SK-N-MC (cell line): ENCODE measurements at regions not wholly inside any gene's neighbourhood (a gene's known extent, or its start where the extent isn't known, plus 50 kb on each side); places are given as distances from the start of the nearest gene placed in this dataset.

ENCODE experiments used
- DNase-seq: peaks from one replicate; pipeline ENCODE4 v3.0.0-alpha.2; 2011; ENCODE audit warnings: low read depth, low spot score
- H3K27ac ChIP-seq: fragments of 200-600 bp; sonication (generic); 2 replicates; pipeline ENCODE4 v1.5.1; 2016; ENCODE audit warnings: mixed run types
- H3K36me3 ChIP-seq: fragments of 200-600 bp; sonication (generic); 2 replicates; pipeline ENCODE4 v1.6.1; 2017; ENCODE audit warnings: antibody characterized with exemption, low read length, mixed read lengths; ENCODE audit not compliant: insufficient read depth
- H3K4me3 ChIP-seq: fragments of 200-600 bp; sonication (generic); 2 replicates; pipeline ENCODE4 v1.5.1; 2016
- H3K9ac ChIP-seq: fragments of 200-600 bp; sonication (generic); 2 replicates; pipeline ENCODE4 v1.8.0; 2017; ENCODE audit warnings: mixed run types, mixed read lengths; ENCODE audit not compliant: insufficient read length
- H3K9me3 ChIP-seq: fragments of 200-600 bp; sonication (generic); 2 replicates; pipeline ENCODE4 v1.6.1; 2017; ENCODE audit warnings: low read depth, mild to moderate bottlenecking, antibody characterized with exemption, low read length, moderate library complexity, mixed read lengths
- EZH2 ChIP-seq: fragments of 200-600 bp; sonication (generic); IDR thresholded peaks from one replicate; pipeline ENCODE4 v1.6.1; 2017; ENCODE audit warnings: antibody characterized with exemption
- FOXP2 ChIP-seq: optimal IDR thresholded peaks from 2 replicates; pipeline ENCODE3; 2011; ENCODE audit warnings: mild to moderate bottlenecking, moderate library complexity; ENCODE audit not compliant: insufficient read depth; ENCODE audit errors: extremely low read length, control extremely low read depth
- POLR2AphosphoS5 ChIP-seq: IDR thresholded peaks from 2 replicates; pipeline ENCODE4 v1.6.1; 2012; ENCODE audit warnings: mild to moderate bottlenecking, low read depth, low read length, borderline replicate concordance

- no peaks in the 10 kb centered on the region for H3K36me3 ChIP-seq
- no peak overlapping the region for H3K27ac ChIP-seq
- 0 out of 2 replicates have a peak overlapping the region, but pooled peaks have one; percentile 18 for H3K4me3 ChIP-seq
- H3K9ac ChIP-seq = no peak overlapping the region
- H3K9me3 ChIP-seq = no peaks in the 10 kb centered on the region
- DNase-seq = no peak
- TF ChIP-seq EZH2 = no peak
- no peak for TF ChIP-seq FOXP2
Observed at GRCh38 chr10:98332623-98333269, 64.8 kb upstream of the LOXL4 start.

GRCh38 chr10:98331885-98332284 is 63.9 kb upstream of the LOXL4 start:
- TF ChIP-seq POLR2AphosphoS5 = no peak
- TF ChIP-seq EZH2 = no peak
- no peak for TF ChIP-seq FOXP2
- no peaks in the 10 kb centered on the region for H3K36me3 ChIP-seq
- no peaks in the 10 kb centered on the region for H3K9me3 ChIP-seq
- H3K4me3 ChIP-seq = no peak overlapping the region
- no peak for DNase-seq
- H3K9ac ChIP-seq = no peak overlapping the region
- no peak overlapping the region for H3K27ac ChIP-seq

- no peak overlapping the region for H3K9ac ChIP-seq
- H3K4me3 ChIP-seq = no peak overlapping the region
- H3K9me3 ChIP-seq = no peaks in the 10 kb centered on the region
- no peak overlapping the region for H3K27ac ChIP-seq
- no peak for DNase-seq
- TF ChIP-seq FOXP2 (no peak), EZH2 (no peak), POLR2AphosphoS5 (no peak)
- no peaks in the 10 kb centered on the region for H3K36me3 ChIP-seq
Observed at GRCh38 chr10:98330987-98331386, 63.0 kb upstream of the LOXL4 start.

- Histone ChIP-seq H3K4me3 (no peak overlapping the region), H3K9ac (no peak overlapping the region), H3K36me3 (no peaks in the 10 kb centered on the region), H3K27ac (no peak overlapping the region), H3K9me3 (no peaks in the 10 kb centered on the region)
- TF ChIP-seq POLR2AphosphoS5 (no peak), EZH2 (no peak), FOXP2 (no peak)
- no peak for DNase-seq
Observed at GRCh38 chr10:98328640-98329039, 60.6 kb upstream of the LOXL4 start.

- DNase-seq = no peak
- H3K36me3 ChIP-seq = no peaks in the 10 kb centered on the region
- H3K9ac ChIP-seq = no peak overlapping the region
- no peak overlapping the region for H3K4me3 ChIP-seq
- no peak for TF ChIP-seq FOXP2
- TF ChIP-seq EZH2 = no peak
- no peak for TF ChIP-seq POLR2AphosphoS5
- H3K27ac ChIP-seq = no peak overlapping the region
- H3K9me3 ChIP-seq = no peaks in the 10 kb centered on the region
Observed at GRCh38 chr10:98328163-98328562, 60.2 kb upstream of the LOXL4 start.

- no peak overlapping the region for H3K27ac ChIP-seq
- no peak overlapping the region for H3K9ac ChIP-seq
- H3K36me3 ChIP-seq = no peaks in the 10 kb centered on the region
- no peak overlapping the region for H3K4me3 ChIP-seq
- DNase-seq = no peak
- H3K9me3 ChIP-seq = no peaks in the 10 kb centered on the region
- TF ChIP-seq FOXP2 = no peak
Observed at GRCh38 chr10:98326621-98327027, 58.6 kb upstream of the LOXL4 start.

- no peak for DNase-seq
- Histone ChIP-seq H3K27ac (no peak overlapping the region), H3K9ac (no peak overlapping the region), H3K9me3 (no peaks in the 10 kb centered on the region), H3K4me3 (no peak overlapping the region), H3K36me3 (no peaks in the 10 kb centered on the region)
- no peak for TF ChIP-seq POLR2AphosphoS5
- TF ChIP-seq EZH2 = no peak
- no peak for TF ChIP-seq FOXP2
Observed at GRCh38 chr10:98323221-98324164, 55.5 kb upstream of the LOXL4 start.

- TF ChIP-seq POLR2AphosphoS5 = no peak
- H3K9ac ChIP-seq = no peak overlapping the region
- H3K4me3 ChIP-seq = no peak overlapping the region
- no peaks in the 10 kb centered on the region for H3K36me3 ChIP-seq
- no peak for DNase-seq
- no peak overlapping the region for H3K27ac ChIP-seq
- H3K9me3 ChIP-seq = no peaks in the 10 kb centered on the region
Observed at GRCh38 chr10:98321186-98321780, 53.3 kb upstream of the LOXL4 start.
